A549 (cell line): ENCODE measurements at regions not wholly inside any gene's neighbourhood (a gene's known extent, or its start where the extent isn't known, plus 50 kb on each side); places are given as distances from the start of the nearest gene placed in this dataset.

Source experiments
- ATAC-seq, 2 experiments: fragments of 200-7000 bp in 1 of 2; fragments of >200 bp in 1 of 2; cut with Nextera tagmentation in 1 of 2; cut with Tn5 transposase in 1 of 2; 3 replicates each; pipeline versions ENCODE4 v1.8.0 to v1.9.1; 2018 to 2020; ENCODE audit warnings: mild to moderate bottlenecking in 1 of 2, moderate library complexity in 1 of 2
- CTCF ChIA-PET: fragments of 300-600 bp; sonication (Branson Sonifier 250); formaldehyde crosslinking; extraction: SDS; loops from one replicate; lab custom pipeline; 2021; ENCODE audit warnings: antibody characterized with exemption, inconsistent platforms; lab: Yijun Ruan, JAX
- POLR2A ChIA-PET: fragments of 350-600 bp; formaldehyde crosslinking; extraction: SDS; loops from one replicate; lab custom pipeline; 2021; ENCODE audit warnings: antibody characterized with exemption, inconsistent platforms; lab: Yijun Ruan, JAX
- DNase-seq, 2 experiments: peaks; one replicate each; pipeline versions ENCODE4 v3.0.0 to v3.0.0-alpha.2; 2011 to 2016; ENCODE audit warnings: low read depth in 1 of 2, low spot score in 1 of 2
- FAIRE-seq: peaks from 2 replicates; lab custom pipeline; 2011; peaks lifted over from hg19 to GRCh38; lab: Jason Lieb, UNC
- H3K27ac ChIP-seq, 2 experiments: fragments of >200 bp; sonication (Bioruptor Twin); formaldehyde crosslinking; 3 replicates each; pipeline ENCODE4 v1.5.1; 2016 to 2017
- H3K4me1 ChIP-seq: fragments of >200 bp; sonication (Bioruptor Twin); formaldehyde crosslinking; 3 replicates; pipeline ENCODE4 v1.6.1; 2016
- H3K4me2 ChIP-seq: fragments of >200 bp; sonication (Bioruptor Twin); formaldehyde crosslinking; 3 replicates; pipeline ENCODE4 v1.6.1; 2016
- H3K4me3 ChIP-seq: fragments of >200 bp; sonication (Bioruptor Twin); formaldehyde crosslinking; 3 replicates; pipeline ENCODE4 v1.5.1; 2016
- H3K9me3 ChIP-seq: fragments of >200 bp; sonication (Bioruptor Twin); formaldehyde crosslinking; 3 replicates; pipeline ENCODE4 v1.6.1; 2016
- CBX8 ChIP-seq: fragments of 200-600 bp; sonication (generic); IDR thresholded peaks from 2 replicates; pipeline ENCODE4 v1.6.1; 2016
- EHMT2 ChIP-seq: fragments of 200-600 bp; sonication (generic); IDR thresholded peaks from 2 replicates; pipeline ENCODE4 v1.6.1; 2016; ENCODE audit warnings: antibody characterized with exemption, low read depth, mild to moderate bottlenecking, moderate library complexity
- EP300 ChIP-seq, 2 experiments: fragments of >200 bp; sonication (Bioruptor Twin); formaldehyde crosslinking; IDR thresholded peaks; 2 replicates in 1 of 2; 3 replicates in 1 of 2; pipeline ENCODE4 v1.6.1; 2016 to 2017
- GATA3 ChIP-seq: IDR thresholded peaks from 2 replicates; pipeline ENCODE4 v1.6.1; 2012; ENCODE audit warnings: borderline replicate concordance
- HDAC2 ChIP-seq: fragments of 200-600 bp; sonication (generic); IDR thresholded peaks from 2 replicates; pipeline ENCODE4 v1.6.1; 2016
- HEYL ChIP-seq: fragments of 250-450 bp; sonication (Bioruptor Pico); IDR thresholded peaks from 2 replicates; pipeline ENCODE4 v1.8.0; 2021; ENCODE audit warnings: mild to moderate bottlenecking, moderate library complexity
- HOXA7 ChIP-seq: fragments of 250-450 bp; sonication (Bioruptor Pico); IDR thresholded peaks from 2 replicates; pipeline ENCODE4 v1.5.0; 2020; ENCODE audit warnings: mild to moderate bottlenecking, moderate library complexity
- HOXB13 ChIP-seq: fragments of 250-450 bp; sonication (Bioruptor Pico); IDR thresholded peaks from 2 replicates; pipeline ENCODE4 v1.5.0; 2020; ENCODE audit warnings: low read depth, mild to moderate bottlenecking, moderate library complexity
- HOXB5 ChIP-seq: fragments of 250-450 bp; sonication (Bioruptor Pico); IDR thresholded peaks from 2 replicates; pipeline ENCODE4 v1.5.0; 2020; ENCODE audit warnings: mild to moderate bottlenecking, moderate library complexity
- JUNB ChIP-seq: fragments of >200 bp; sonication (Bioruptor Twin); formaldehyde crosslinking; IDR thresholded peaks from 2 replicates; pipeline ENCODE4 v1.6.1; 2016
- NFE2L2 ChIP-seq: fragments of 150-350 bp; conservative IDR thresholded peaks from 2 replicates; pipeline ENCODE4 v1.6.1; 2014; ENCODE audit warnings: low read length
- NPAS2 ChIP-seq: fragments of 250-450 bp; sonication (Bioruptor Pico); IDR thresholded peaks from 2 replicates; pipeline ENCODE4 v1.8.0; 2022; ENCODE audit warnings: mild to moderate bottlenecking, moderate library complexity, borderline replicate concordance
- NR3C1 ChIP-seq: fragments of >200 bp; sonication (Bioruptor Twin); formaldehyde crosslinking; IDR thresholded peaks from 3 replicates; pipeline ENCODE4 v1.6.1; 2017
- PHF8 ChIP-seq: fragments of 200-600 bp; sonication (generic); IDR thresholded peaks from 2 replicates; pipeline ENCODE4 v1.6.1; 2016; ENCODE audit warnings: low read depth, mild to moderate bottlenecking, antibody characterized with exemption, moderate library complexity, borderline replicate concordance
- POLR2A ChIP-seq: IDR thresholded peaks from 2 replicates; pipeline ENCODE4 v1.6.1; 2012; ENCODE audit warnings: mild to moderate bottlenecking, low read length
- RARB ChIP-seq: fragments of 250-450 bp; sonication (Bioruptor Pico); IDR thresholded peaks from 2 replicates; pipeline ENCODE4 v1.8.0; 2021; ENCODE audit warnings: mild to moderate bottlenecking, moderate library complexity
- SREBF2 ChIP-seq: fragments of 450-650 bp; IDR thresholded peaks from 2 replicates; pipeline ENCODE4 v1.6.1; 2014; ENCODE audit warnings: mild to moderate bottlenecking, moderate library complexity
- TFCP2L1 ChIP-seq: fragments of 250-450 bp; sonication (Bioruptor Pico); IDR thresholded peaks from 2 replicates; pipeline ENCODE4 v1.5.0; 2021; ENCODE audit warnings: mild to moderate bottlenecking
- ZC3H11A ChIP-seq: fragments of 450-650 bp; IDR thresholded peaks from 2 replicates; pipeline ENCODE4 v1.6.1; 2014; ENCODE audit warnings: antibody characterized with exemption, mild to moderate bottlenecking
- ZFP36 ChIP-seq: fragments of 450-650 bp; IDR thresholded peaks from 2 replicates; pipeline ENCODE4 v1.6.1; 2014; ENCODE audit warnings: borderline replicate concordance; ENCODE audit not compliant: partially characterized antibody
- ZNF302 ChIP-seq: fragments of 250-450 bp; sonication (Bioruptor Pico); IDR thresholded peaks from 2 replicates; pipeline ENCODE4 v1.9.0; 2021; ENCODE audit warnings: inconsistent platforms, mild to moderate bottlenecking, moderate library complexity
- WGBS: methylation state at CpG from one replicate; pipeline ENCODE4 v1.1.6; 2017; ENCODE audit errors: missing lambda C conversion rate; 5-methylcytosine and 5-hydroxymethylcytosine counted together
- TF ChIP-seq, protein P1 (sequence below): fragments of >200 bp; sonication (Bioruptor Twin); formaldehyde crosslinking; IDR thresholded peaks from 3 replicates; pipeline ENCODE4 v1.6.1; 2016
- TF ChIP-seq, protein P2 (sequence below): fragments of 450-650 bp; IDR thresholded peaks from 2 replicates; pipeline ENCODE4 v1.6.1; 2014; ENCODE audit warnings: antibody characterized with exemption
- TF ChIP-seq, protein P3 (sequence below): fragments of 250-450 bp; sonication (Bioruptor Pico); IDR thresholded peaks from 2 replicates; pipeline ENCODE4 v1.5.0; 2020; ENCODE audit warnings: low read depth, mild to moderate bottlenecking, moderate library complexity
- TF ChIP-seq, protein P4 (sequence below): fragments of 150-350 bp; IDR thresholded peaks from 2 replicates; pipeline ENCODE4 v1.6.1; 2014; ENCODE audit warnings: low read depth, mild to moderate bottlenecking, low read length
- TF ChIP-seq, protein P5 (sequence below): fragments of >200 bp; sonication (Bioruptor Twin); formaldehyde crosslinking; IDR thresholded peaks from 2 replicates; pipeline ENCODE4 v1.6.1; 2016
- TF ChIP-seq, protein P6 (sequence below): IDR thresholded peaks from 2 replicates; pipeline ENCODE4 v1.6.1; 2012; ENCODE audit warnings: low read depth, borderline replicate concordance

DNA sequence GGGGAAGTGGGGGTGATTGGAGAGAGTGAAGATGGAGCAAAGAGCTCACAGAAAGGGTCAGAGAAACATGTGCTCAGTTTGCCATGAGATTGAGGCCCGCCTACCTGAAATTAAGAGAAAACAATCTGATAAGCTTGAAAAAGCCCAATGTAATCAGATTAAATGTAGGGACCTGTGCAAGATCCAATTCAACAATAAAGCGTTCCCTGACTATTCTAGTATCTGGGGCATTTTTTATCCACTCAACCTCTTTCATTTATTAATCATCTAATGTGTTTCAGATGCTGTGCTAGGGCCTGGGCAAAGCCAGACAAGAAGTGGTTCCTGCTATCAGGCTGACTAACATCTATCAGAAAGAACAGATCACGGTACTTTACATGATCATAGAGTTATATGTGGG lies 238.4 kb upstream of the MYO3A start:
- no peak overlapping the region for H3K4me2 ChIP-seq
- ATAC-seq (no peak), DNase-seq (no peak), FAIRE-seq (no peak)
- ChIA-PET CTCF (interaction anchor here (0.7 to 2.1 kb wide), 2 partner anchors 12 to 13 kb away, joined by 3 to 4 read pairs; no protein-coding TSS in a partner anchor), POLR2A (no interaction called here)
- no peak overlapping the region for H3K4me3 ChIP-seq
- no peaks in the 10 kb centered on the region for H3K4me1 ChIP-seq
- no peak overlapping the region for H3K27ac ChIP-seq
- TF ChIP-seq SREBF2, result no peak
- TF ChIP-seq HEYL, result no peak
- no peak for TF ChIP-seq PHF8
- no peak for TF ChIP-seq HOXB13 (CRISPR knock-in tag)
- TF ChIP-seq EP300 (IDR thresholded peaks at IDR 0.05), result no peak
- TF ChIP-seq NPAS2 (CRISPR knock-in tag), result no peak
- TF ChIP-seq, protein P1, sequence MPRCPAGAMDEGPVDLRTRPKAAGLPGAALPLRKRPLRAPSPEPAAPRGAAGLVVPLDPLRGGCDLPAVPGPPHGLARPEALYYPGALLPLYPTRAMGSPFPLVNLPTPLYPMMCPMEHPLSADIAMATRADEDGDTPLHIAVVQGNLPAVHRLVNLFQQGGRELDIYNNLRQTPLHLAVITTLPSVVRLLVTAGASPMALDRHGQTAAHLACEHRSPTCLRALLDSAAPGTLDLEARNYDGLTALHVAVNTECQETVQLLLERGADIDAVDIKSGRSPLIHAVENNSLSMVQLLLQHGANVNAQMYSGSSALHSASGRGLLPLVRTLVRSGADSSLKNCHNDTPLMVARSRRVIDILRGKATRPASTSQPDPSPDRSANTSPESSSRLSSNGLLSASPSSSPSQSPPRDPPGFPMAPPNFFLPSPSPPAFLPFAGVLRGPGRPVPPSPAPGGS, result no peak
- no peak for TF ChIP-seq ZNF302 (CRISPR knock-in tag)
- TF ChIP-seq ZFP36, result no peak
- no peak for TF ChIP-seq ZC3H11A
- no peaks in the 10 kb centered on the region for H3K9me3 ChIP-seq
- WGBS, result 20% methylated on average over 3 of the region's 3 CpGs

DNA sequence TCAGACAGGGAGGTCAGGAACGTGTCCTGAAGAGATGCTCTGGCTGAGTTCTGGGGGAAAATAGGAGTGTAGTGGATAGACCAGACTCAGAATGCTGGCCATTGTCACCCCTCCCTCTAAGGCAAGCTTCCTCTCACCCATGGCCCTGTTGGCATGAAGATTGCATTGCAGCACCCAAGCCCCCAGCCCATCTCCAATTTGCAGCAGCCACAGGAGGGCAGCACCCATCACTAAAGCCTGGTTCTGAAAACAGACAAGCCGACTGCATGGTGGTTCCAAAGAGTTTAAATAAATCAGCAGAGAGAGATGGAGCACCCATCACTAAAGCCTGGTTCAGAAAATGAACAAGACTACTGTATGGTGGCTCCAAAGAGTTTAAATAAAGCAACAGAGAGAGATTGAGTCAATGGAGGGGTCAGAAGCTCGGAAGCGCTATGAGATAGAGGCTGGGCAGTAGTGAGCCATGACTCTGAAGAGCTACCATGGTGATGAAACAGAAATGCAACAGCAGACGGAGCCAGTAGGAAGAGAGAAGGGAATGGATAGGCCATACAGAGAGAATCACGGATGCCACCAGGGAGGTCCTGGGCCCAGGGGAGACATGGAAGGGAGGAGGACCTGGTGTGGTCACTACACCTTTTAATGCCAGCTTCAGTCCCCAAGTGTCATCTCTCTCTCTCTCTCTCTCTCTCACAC lies 237.9 kb upstream of the MYO3A start:
- H3K4me3 ChIP-seq, result no peak overlapping the region
- POLR2A ChIA-PET, result no interaction called here
- no peaks in the 10 kb centered on the region for H3K9me3 ChIP-seq
- no peak overlapping the region for H3K4me2 ChIP-seq
- FAIRE-seq (no peak), DNase-seq (no peak), ATAC-seq (no peak)
- no peaks in the 10 kb centered on the region for H3K4me1 ChIP-seq
- H3K27ac ChIP-seq, result no peak overlapping the region
- TF ChIP-seq ZNF302 (CRISPR knock-in tag) (no peak), HOXB13 (CRISPR knock-in tag) (no peak), EP300 (IDR thresholded peaks at IDR 0.05) (no peak), EHMT2 (no peak), TFCP2L1 (no peak), RARB (CRISPR knock-in tag) (no peak), PHF8 (no peak), HDAC2 (no peak), SREBF2 (no peak), GATA3 (no peak)
- TF ChIP-seq, protein P2, sequence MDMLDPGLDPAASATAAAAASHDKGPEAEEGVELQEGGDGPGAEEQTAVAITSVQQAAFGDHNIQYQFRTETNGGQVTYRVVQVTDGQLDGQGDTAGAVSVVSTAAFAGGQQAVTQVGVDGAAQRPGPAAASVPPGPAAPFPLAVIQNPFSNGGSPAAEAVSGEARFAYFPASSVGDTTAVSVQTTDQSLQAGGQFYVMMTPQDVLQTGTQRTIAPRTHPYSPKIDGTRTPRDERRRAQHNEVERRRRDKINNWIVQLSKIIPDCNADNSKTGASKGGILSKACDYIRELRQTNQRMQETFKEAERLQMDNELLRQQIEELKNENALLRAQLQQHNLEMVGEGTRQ, result no peak
- WGBS, result 49% methylated on average over 6 of the region's 6 CpGs
- CTCF ChIA-PET, result interaction anchor here (0.6 to 2.1 kb wide), 2 partner anchors 13 to 28 kb away, joined by 4 read pairs; no protein-coding TSS in a partner anchor

DNA sequence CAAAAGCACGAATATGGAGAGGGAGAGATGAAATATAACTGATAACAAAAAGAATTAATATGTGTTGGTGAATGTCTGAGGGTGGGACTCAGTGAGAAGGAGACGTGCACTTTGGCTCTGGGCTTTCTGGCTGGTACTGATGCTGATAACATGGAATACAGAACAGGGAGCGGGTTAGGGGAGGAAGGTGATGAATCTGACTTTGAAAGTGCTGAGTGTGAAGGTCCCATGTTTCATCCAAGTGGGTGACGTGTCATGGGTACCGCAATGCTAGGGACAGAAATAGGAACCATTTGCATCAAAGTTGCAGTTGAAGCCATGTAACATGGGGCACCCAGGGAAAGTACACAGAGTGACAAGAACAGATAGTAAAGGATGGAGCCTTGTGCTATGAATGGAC lies 236.6 kb upstream of the MYO3A start:
- WGBS, result 50% methylated on average over 5 of the region's 5 CpGs
- no peak overlapping the region for H3K4me2 ChIP-seq
- TF ChIP-seq CBX8 (no peak), SREBF2 (no peak), POLR2A (no peak), HOXA7 (CRISPR knock-in tag) (no peak), NFE2L2 (no peak), NR3C1 (no peak), HOXB5 (CRISPR knock-in tag) (no peak), JUNB (no peak), RARB (CRISPR knock-in tag) (no peak)
- TF ChIP-seq, protein P3, sequence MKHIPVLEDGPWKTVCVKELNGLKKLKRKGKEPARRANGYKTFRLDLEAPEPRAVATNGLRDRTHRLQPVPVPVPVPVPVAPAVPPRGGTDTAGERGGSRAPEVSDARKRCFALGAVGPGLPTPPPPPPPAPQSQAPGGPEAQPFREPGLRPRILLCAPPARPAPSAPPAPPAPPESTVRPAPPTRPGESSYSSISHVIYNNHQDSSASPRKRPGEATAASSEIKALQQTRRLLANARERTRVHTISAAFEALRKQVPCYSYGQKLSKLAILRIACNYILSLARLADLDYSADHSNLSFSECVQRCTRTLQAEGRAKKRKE (CRISPR knock-in tag), result no peak
- TF ChIP-seq, protein P4, sequence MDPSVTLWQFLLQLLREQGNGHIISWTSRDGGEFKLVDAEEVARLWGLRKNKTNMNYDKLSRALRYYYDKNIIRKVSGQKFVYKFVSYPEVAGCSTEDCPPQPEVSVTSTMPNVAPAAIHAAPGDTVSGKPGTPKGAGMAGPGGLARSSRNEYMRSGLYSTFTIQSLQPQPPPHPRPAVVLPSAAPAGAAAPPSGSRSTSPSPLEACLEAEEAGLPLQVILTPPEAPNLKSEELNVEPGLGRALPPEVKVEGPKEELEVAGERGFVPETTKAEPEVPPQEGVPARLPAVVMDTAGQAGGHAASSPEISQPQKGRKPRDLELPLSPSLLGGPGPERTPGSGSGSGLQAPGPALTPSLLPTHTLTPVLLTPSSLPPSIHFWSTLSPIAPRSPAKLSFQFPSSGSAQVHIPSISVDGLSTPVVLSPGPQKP, result no peak
- TF ChIP-seq, protein P5, sequence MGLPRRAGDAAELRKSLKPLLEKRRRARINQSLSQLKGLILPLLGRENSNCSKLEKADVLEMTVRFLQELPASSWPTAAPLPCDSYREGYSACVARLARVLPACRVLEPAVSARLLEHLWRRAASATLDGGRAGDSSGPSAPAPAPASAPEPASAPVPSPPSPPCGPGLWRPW, result no peak
- TF ChIP-seq, protein P6, sequence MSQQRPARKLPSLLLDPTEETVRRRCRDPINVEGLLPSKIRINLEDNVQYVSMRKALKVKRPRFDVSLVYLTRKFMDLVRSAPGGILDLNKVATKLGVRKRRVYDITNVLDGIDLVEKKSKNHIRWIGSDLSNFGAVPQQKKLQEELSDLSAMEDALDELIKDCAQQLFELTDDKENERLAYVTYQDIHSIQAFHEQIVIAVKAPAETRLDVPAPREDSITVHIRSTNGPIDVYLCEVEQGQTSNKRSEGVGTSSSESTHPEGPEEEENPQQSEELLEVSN, result no peak
- ChIA-PET CTCF (no interaction called here), POLR2A (no interaction called here)
- H3K4me3 ChIP-seq, result no peak overlapping the region
- no peak for FAIRE-seq
- no peaks in the 10 kb centered on the region for H3K4me1 ChIP-seq
- ATAC-seq, result no peak
- DNase-seq, result no peak
- no peak overlapping the region for H3K27ac ChIP-seq
- no peaks in the 10 kb centered on the region for H3K9me3 ChIP-seq
